VCaP (cell line): ENCODE measurements at regions not wholly inside any gene's neighbourhood (a gene's known extent, or its start where the extent isn't known, plus 50 kb on each side); places are given as distances from the start of the nearest gene placed in this dataset.

Source experiments
- H3K27ac ChIP-seq: fragments of 450-650 bp; 2 replicates; pipeline ENCODE4 v1.5.1; 2017
- CTCF ChIP-seq: fragments of 450-650 bp; conservative IDR thresholded peaks from 2 replicates; pipeline ENCODE4 v1.5.1; 2017; ENCODE audit warnings: mild to moderate bottlenecking, moderate library complexity

- no peak for TF ChIP-seq CTCF
- no peak overlapping the region for H3K27ac ChIP-seq
Observed at GRCh38 chr9:26604076-26604662, 288.4 kb downstream of the CAAP1 start.

- no peak for TF ChIP-seq CTCF
- H3K27ac ChIP-seq: no peak overlapping the region
Observed at GRCh38 chr9:26603617-26604016, 289.0 kb downstream of the CAAP1 start.

DNA sequence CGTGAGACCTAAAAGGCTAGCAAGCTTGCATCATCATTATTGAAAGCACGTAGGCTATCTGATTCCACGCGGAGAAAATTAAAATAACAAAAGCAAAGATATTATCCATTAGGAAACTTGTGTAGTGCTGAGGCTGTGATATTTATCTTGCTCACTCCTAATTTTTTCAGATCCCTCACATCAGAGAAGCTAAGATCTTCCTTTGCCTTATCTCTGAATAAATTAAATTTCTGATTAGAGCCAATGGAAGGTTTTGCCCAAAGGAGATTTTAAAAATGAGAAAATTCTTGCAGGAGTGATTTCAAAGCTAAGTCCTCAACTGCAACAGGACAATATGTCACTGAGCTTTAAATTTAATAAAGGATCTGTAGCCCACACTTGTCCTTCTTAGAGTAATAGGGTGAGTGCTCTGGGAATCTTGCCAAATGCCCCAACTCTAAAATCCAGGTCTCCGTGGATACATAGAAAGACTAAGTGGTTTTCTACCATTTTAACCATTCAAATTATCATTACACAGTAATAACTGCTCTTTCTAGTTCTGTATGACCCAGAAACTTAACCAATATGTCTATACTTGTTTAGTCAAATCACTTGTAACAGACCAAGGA is 295.0 kb downstream of the CAAP1 start:
- H3K27ac ChIP-seq: no peak overlapping the region
- no peak for TF ChIP-seq CTCF

DNA sequence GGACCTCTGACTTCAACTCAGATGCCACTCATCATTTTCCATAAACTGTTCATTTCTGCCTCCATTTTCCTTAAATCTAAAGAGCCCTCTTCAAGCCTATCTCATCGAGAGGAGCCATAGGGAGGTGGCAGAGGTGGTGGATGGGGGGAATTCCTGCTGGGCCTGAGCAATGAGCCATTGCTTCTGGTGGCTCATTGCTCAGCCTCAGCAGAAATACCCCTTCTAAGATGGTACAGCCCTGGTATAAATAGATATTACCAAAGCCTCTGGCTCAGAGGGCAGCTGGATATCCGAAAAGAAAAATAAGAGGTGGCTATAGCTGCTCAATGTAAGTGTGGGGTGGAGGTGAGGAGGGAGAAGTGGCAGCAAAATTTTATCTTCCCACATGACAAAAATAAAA is 313.5 kb downstream of the CAAP1 start:
- H3K27ac ChIP-seq: no peak overlapping the region
- TF ChIP-seq CTCF: no peak

- no peak for TF ChIP-seq CTCF
- no peak overlapping the region for H3K27ac ChIP-seq
Observed at GRCh38 chr9:26574898-26575440, 317.6 kb downstream of the CAAP1 start.

GRCh38 chr9:26574256-26574655 is 318.3 kb downstream of the CAAP1 start:
- no peak for TF ChIP-seq CTCF
- H3K27ac ChIP-seq: no peak overlapping the region

- H3K27ac ChIP-seq: no peak overlapping the region
- TF ChIP-seq CTCF: no peak
Observed at GRCh38 chr9:26567976-26568375, 324.6 kb downstream of the CAAP1 start.
